NOMO-1 treated with DMSO at 0.1 percent for 48 hours (cell line): ENCODE measurements at regions not wholly inside any gene's neighbourhood (a gene's known extent, or its start where the extent isn't known, plus 50 kb on each side); places are given as distances from the start of the nearest gene placed in this dataset.
A peak's percentile ranks its signal among the peaks of the same experiment; 100 is the strongest.
"Not testable (repeated sequence)": the region's sequence is repeated elsewhere in the genome, so short reads cannot be mapped to it uniquely, and the experiment has no call there.

Experiments
- DNase-seq: peaks from one replicate; lab custom pipeline; 2025; ENCODE audit not compliant: unreplicated experiment; lab: John Stamatoyannopoulos, UW

DNA sequence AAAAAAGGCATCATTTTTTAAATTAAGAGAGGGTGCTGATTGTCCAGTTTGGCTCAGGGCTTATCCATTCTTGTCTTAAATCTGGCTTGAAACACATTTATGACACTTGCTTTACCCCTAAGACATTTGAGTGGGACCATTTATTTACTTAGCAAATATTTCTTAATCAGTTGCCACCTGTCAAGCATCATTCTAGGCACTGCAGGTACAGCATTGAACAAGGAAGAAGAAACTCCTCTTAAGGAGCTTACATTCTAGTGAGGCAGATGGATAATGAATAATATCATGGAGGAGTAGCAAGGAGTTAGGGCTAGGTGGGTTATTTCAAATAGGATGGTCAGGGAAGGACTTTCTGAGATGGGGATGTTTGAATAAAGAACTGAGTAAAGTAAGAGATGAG is 189.8 kb downstream of the UTRN start:
- no peak for DNase-seq

DNA sequence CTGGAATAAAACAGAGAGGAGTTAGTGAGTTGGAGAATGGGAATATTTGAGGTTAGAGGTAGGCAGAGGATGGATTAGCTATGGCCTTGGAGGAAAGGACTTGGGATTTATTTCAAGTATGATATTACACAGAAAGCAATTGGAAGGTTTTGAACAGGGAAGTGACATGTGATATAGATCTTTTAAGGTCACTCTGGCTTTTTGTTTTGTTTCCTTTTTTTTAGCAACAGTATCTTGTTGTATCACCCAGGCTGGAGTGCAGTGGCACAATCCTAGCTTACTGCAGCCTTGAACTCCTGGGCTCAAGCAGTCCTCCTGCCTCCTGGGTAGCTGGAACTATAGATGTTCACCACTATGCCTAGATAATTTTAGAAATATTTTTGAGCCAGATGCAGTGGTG is 190.3 kb downstream of the UTRN start:
- DNase-seq = no peak

DNA sequence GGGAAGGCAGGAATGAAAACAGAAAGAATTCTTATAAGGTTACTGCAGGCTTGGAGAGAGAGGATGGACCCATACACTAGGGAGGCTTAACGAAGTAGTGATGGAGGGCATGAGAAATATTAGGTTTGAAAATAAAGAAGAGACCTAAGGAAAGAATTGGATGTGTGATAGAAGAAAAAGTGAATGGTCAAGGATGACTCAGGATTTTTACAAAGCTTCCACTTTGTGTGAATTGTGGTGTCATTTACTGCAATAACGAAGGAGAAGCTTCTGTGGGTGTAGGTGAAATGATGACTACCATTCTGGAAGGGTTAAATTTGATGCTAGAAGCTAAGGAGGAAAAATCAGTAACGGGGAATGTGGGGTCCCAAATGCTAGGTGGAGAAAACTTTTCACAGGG is 191.2 kb downstream of the UTRN start:
- no peak for DNase-seq

- no peak for DNase-seq
These were observed 192.3 kb downstream of the UTRN start for GRCh38 chr6:144477396-144477795.

- no peak for DNase-seq
These were observed 192.7 kb downstream of the UTRN start for GRCh38 chr6:144477856-144478255.

DNA sequence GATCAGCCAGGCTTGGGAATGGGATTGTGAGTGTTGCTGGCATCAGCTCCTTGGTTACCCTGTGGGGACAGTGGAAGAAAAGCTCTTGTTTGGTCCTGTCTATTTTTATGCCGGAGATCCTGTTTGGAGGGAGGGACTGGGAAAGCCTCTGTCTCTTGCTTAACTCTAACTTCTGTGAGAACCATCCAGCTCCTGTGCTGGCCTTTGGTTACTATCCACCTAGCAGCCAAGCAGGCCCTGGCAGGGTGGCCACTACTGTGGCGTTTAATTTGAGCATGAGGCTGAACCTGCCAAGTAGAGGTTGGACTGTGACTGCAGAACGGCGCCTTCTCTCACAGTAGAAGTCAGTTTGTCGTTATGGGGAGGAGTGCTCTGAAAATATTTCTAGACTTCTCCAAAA is 193.3 kb downstream of the UTRN start:
- DNase-seq = no peak

- no peak for DNase-seq
These were observed 194.9 kb downstream of the UTRN start for GRCh38 chr6:144479991-144480390.

DNA sequence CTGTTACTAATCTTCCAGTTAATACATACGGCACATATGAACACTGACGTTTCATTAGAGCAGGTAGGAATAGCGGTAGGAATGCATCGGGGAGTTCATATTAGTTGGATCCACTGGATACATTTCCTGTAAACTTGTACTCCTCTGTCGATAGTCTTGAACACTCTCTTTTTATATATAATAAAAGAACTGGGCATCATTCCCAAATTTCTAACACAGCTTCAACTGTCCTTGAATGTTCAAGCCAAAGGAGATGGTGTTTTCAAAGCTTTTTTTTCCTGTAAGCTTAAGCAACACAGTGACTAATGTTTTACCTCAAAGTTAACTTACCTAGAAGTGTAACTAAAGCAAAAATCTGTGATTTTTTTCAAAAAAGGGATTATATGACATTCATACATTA is 195.3 kb downstream of the UTRN start:
- DNase-seq = no peak

DNA sequence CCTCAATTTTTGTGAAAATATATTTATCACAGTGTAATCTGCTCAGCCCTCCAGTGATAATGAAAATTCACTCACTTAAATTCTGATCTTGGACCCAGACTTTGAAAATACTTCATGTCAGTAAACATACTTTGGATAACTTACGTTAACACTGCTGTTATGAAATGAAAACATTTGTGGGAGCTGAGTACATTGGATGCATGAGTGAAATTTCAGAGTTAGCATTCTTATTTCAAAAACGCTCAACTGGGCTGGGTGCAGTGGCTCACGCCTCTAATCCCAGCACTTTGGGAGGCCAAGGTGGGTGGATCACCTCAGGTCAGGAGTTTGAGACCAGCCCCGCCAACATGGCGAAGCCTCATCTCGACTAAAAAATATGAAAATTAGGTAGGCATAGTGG is 196.4 kb downstream of the UTRN start:
- no peak for DNase-seq

DNA sequence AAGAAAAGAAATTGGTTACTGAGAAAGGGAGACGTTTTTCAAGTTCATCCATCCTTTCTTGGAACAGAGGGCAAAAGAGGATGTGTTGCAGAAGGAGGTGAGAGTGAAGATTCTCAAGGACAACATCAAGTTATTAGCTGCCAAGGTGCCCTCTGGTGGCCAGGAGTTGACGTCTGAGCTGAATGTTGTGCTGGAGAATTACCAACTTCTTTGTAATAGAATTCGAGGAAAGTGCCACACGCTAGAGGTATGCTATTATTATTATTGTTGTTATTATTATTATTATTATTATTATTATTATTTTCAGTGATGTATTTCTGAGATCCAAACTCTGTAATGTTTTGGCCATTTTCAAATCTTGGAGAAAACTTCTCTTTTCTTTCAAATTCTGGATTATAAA is 197.0 kb downstream of the UTRN start:
- DNase-seq = peak; percentile 78

GRCh38 chr6:144485531-144485930 is 200.4 kb downstream of the UTRN start:
- DNase-seq = no peak

DNA sequence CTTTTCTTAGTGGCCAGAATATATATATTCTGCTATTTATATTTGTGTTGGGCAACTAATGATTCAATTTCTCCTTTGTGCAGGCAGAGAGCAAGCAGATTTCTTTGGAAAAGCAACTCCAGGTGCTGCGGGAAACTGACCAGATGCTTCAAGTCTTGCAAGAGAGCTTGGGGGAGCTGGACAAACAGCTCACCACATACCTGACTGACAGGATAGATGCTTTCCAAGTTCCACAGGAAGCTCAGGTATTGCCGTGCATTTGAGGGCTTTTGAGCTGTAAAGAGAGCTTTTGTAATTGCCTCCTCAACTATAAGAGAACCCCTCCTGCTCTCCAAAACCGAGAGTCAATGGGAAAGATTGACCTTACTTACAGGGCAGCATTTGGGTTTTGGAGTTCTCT is 203.5 kb downstream of the UTRN start:
- no peak for DNase-seq

DNA sequence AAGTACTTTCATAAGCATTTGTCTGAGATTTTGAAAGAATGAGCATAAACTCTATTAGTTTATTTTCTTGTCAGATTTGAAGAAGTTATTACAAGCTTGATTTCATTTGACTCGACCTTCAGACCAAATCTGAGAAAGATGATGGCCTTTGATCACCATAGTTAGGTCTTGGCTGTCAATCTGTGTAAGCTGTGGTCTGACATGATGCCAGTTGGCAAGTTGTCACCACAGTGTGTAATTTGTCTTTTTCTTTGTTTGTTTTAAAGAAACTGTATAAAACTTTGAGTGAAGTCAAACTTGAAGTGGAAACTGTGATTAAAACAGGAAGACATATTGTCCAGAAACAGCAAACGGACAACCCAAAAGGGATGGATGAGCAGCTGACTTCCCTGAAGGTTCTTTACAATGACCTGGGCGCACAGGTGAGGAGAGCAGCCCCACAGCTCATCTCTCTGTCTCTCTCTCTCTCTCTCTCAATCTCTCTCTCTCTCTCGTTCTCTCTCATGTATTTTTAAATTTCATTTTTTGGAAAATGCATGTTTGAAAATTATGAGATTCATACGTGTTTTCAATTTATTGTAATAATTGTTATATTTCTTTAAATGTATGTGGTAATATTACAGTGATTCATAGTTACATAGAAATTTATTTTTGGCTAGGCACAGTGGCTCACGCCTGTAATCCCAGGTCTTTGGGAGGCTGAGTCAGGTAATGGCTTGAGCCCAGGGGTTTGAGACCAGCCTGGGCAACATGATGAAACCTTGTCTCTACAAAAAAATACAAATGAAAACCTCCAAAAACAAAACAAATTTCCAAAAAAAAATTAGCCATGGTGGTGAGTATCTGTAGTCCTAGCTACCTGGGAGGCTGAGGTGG is 208.1 kb downstream of the UTRN start:
- no peak for DNase-seq

- not testable (repeated sequence) for DNase-seq
These were observed 209.9 kb downstream of the UTRN start for GRCh38 chr6:144495076-144495475.

GRCh38 chr6:144497650-144498049 is 212.5 kb downstream of the UTRN start:
- no peak for DNase-seq

DNA sequence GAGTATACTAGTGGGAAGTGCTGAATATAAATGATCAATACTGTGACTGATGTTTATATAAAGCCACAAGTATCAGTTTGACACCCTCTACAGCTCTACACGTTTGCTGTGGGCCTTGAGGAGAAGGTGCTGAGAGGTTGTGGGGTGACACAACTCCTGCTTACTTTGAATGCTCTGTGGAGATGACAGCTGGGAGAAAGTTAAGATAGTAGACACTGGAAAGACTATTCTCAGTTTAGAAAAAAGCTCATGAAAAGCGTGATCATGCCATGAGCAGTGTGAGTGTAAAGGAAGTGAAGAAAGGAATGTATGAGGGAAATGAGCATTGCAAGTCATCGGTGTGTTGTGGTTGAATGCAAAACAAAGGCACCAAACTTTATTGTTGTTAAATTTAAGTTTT is 215.8 kb downstream of the UTRN start:
- no peak for DNase-seq

DNA sequence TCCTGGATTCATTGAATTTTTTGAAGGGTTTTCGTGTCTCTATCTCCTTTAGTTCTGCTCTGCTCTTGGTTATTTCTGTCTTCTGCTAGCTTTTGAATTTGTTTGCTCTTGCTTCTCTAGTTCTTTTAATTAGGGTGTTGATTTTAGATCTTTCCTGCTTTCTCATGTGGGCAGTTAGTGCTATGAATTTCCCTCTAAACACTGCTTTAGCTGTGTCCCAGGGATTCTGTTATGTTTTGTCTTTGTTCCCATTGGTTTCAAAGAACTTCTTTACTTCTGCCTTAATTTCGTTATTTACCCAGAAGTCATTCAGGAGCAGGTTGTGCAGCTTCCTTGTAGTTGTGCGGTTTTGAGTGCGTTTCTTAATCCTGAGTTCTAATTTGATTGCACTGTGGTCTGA is 220.1 kb downstream of the UTRN start:
- not testable (repeated sequence) for DNase-seq

DNA sequence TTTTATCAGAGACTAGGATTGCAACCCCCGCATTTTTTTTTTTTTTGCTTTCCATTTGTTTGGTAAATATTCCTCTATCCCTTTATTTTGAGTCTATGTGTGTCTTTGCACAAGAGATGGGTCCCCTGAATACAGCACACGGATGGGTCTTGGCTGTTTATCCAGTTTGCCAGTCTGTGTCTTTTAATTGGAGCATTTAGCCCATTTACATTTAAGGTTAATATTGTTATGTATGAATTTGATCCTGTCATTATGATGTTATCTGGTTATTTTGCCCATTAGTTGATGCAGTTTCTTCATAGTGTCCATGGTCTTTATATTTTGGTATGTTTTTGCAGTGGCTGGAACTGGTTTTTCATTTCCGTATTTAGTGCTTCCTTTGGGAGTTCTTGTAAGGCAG is 220.9 kb downstream of the UTRN start:
- not testable (repeated sequence) for DNase-seq

DNA sequence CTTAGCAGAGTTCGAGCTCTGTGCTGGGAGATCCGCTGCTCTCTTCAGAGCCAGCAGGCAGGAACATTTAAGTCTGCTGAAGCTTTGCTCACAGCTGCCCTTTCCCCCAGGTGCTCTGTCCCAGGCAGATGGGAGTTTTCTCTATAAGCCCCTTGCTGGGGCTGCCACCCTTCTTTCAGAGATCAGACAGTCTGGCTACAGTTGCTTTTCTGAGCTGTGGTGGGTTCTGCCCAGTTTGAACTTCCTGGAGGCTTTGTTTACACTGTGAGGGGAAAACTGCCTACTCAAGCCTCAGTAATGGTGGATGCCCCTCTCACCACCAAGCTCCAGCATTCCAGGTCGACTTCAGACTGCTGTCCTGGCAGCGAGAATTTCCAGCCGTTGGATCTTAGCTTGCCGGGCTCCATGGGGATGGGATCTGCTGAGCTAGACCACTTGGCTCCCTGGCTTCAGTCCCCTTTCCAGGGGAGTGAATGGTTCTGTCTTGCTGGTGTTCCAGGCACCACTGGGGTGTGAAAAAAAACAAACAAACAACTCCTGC is 222.7 kb downstream of the UTRN start:
- not testable (repeated sequence) for DNase-seq

GRCh38 chr6:144510859-144511258 is 225.7 kb downstream of the UTRN start:
- DNase-seq = no peak

DNA sequence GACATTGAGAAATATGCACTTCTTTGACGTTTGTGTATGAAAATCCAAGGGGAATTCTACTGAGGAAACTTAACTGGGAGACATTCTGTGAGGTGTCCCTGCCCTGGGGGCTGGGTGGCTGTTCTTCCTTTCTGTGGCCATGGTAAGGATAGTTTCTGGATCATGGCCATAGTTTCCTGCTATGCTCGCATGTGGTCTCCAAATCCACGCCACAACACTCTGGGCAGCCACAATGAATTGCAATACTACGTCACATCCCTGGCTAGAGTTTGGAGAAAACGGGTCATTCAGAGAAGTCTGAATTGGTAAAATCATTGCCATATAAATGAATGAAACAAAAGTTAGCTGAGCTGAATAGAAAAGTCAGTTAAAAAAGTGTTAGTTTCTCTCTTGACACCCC is 230.6 kb downstream of the UTRN start:
- no peak for DNase-seq

DNA sequence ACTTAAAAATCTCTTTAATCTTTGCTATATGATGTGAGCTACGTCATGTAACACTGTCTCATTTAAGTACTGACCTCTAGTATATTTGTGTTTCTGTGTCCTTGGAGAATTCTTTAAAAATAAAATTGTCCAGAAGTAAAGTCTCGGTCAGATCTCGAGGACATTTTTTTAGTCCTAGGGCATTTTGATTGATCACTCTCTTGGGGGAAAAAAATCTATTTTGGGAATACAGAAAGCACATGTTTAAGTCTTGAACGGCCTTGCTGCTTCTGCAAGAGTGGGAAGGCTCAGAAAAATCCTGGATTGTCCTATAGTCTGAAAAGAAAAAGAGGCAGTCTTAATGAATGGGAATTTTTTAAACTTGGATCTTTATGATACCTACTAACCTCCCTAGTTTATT is 234.3 kb downstream of the UTRN start:
- DNase-seq = no peak
